Activated CD4-positive, alpha-beta memory T cell treated with anti-CD3 and anti-CD28 coated beads for 36 hours (primary cell): ENCODE measurements at regions not wholly inside any gene's neighbourhood (a gene's known extent, or its start where the extent isn't known, plus 50 kb on each side); places are given as distances from the start of the nearest gene placed in this dataset.

Source experiments
- CTCF ChIA-PET: fragments of 350-600 bp; sonication (Branson Sonifier 250); formaldehyde crosslinking; loops from one replicate; lab custom pipeline; 2021; ENCODE audit warnings: antibody characterized with exemption, inconsistent platforms; lab: Charles Lee
- POLR2A ChIA-PET: fragments of 350-600 bp; sonication (Branson Sonifier 250); formaldehyde crosslinking; loops from one replicate; lab custom pipeline; 2021; ENCODE audit warnings: antibody characterized with exemption; lab: Charles Lee
- DNase-seq: peaks from one replicate; pipeline ENCODE4 v3.0.0-alpha.2; 2020
- H3K27ac Mint-ChIP-seq: one replicate; pipeline ENCODE4 v1.8.0; 2021; ENCODE audit warnings: mixed read lengths
- H3K27me3 Mint-ChIP-seq: one replicate; pipeline ENCODE4 v1.8.0; 2021; ENCODE audit warnings: mixed read lengths
- H3K36me3 Mint-ChIP-seq: one replicate; pipeline ENCODE4 v1.8.0; 2021; ENCODE audit warnings: mixed read lengths
- H3K4me1 Mint-ChIP-seq: one replicate; pipeline ENCODE4 v1.8.0; 2021; ENCODE audit warnings: low read depth, mixed read lengths
- H3K4me3 Mint-ChIP-seq: one replicate; pipeline ENCODE4 v1.8.0; 2021; ENCODE audit warnings: mild to moderate bottlenecking, mixed read lengths
- H3K9me3 Mint-ChIP-seq: one replicate; pipeline ENCODE4 v1.8.0; 2021; ENCODE audit warnings: mixed read lengths
- intact Hi-C: fragments of 100-400 bp; cut with micrococcal nuclease; formaldehyde crosslinking; loops from one replicate; pipeline ENCODE4 v1.15.1; 2023

GRCh38 chr16:7124242-7124641 is 208.4 kb upstream of the RBFOX1 start:
- H3K27me3 Mint-ChIP-seq = no peaks in the 10 kb centered on the region
- H3K27ac Mint-ChIP-seq = no peak overlapping the region
- H3K9me3 Mint-ChIP-seq = peaks cover 30% of the 10 kb centered on the region
- H3K4me3 Mint-ChIP-seq = no peak overlapping the region
- ChIA-PET POLR2A (no interaction called here), CTCF (no interaction called here)
- intact Hi-C loops = no loop called here
- H3K4me1 Mint-ChIP-seq = no peaks in the 10 kb centered on the region
- no peaks in the 10 kb centered on the region for H3K36me3 Mint-ChIP-seq
- no peak for DNase-seq

GRCh38 chr16:7116734-7117133 is 215.9 kb upstream of the RBFOX1 start:
- no peaks in the 10 kb centered on the region for H3K36me3 Mint-ChIP-seq
- H3K9me3 Mint-ChIP-seq = peaks cover 13% of the 10 kb centered on the region
- DNase-seq = no peak
- no peaks in the 10 kb centered on the region for H3K4me1 Mint-ChIP-seq
- ChIA-PET CTCF (no interaction called here), POLR2A (no interaction called here)
- H3K27ac Mint-ChIP-seq = no peak overlapping the region
- intact Hi-C loops = no loop called here
- no peaks in the 10 kb centered on the region for H3K27me3 Mint-ChIP-seq
- no peak overlapping the region for H3K4me3 Mint-ChIP-seq

GRCh38 chr16:7115898-7116297 is 216.7 kb upstream of the RBFOX1 start:
- H3K9me3 Mint-ChIP-seq = peaks cover 14% of the 10 kb centered on the region
- no peak overlapping the region for H3K27ac Mint-ChIP-seq
- no peaks in the 10 kb centered on the region for H3K4me1 Mint-ChIP-seq
- POLR2A ChIA-PET = no interaction called here
- no peak for DNase-seq
- H3K27me3 Mint-ChIP-seq = no peaks in the 10 kb centered on the region
- no peak overlapping the region for H3K4me3 Mint-ChIP-seq
- CTCF ChIA-PET = interaction anchor here (0.5 kb wide), 1 partner anchor 50 kb away, joined by 3 read pairs; no protein-coding TSS in a partner anchor
- H3K36me3 Mint-ChIP-seq = no peaks in the 10 kb centered on the region
- intact Hi-C loops = no loop called here

GRCh38 chr16:7113949-7114348 is 218.7 kb upstream of the RBFOX1 start:
- no peak for DNase-seq
- H3K36me3 Mint-ChIP-seq = no peaks in the 10 kb centered on the region
- CTCF ChIA-PET = no interaction called here
- intact Hi-C loops = no loop called here
- H3K4me3 Mint-ChIP-seq = no peak overlapping the region
- POLR2A ChIA-PET = no interaction called here
- no peaks in the 10 kb centered on the region for H3K4me1 Mint-ChIP-seq
- no peak overlapping the region for H3K27ac Mint-ChIP-seq
- H3K27me3 Mint-ChIP-seq = no peaks in the 10 kb centered on the region
- H3K9me3 Mint-ChIP-seq = peaks cover 14% of the 10 kb centered on the region

GRCh38 chr16:7113395-7113794 is 219.2 kb upstream of the RBFOX1 start:
- intact Hi-C loops = no loop called here
- DNase-seq = no peak
- CTCF ChIA-PET = no interaction called here
- Mint-ChIP-seq H3K27me3 (no peaks in the 10 kb centered on the region), H3K9me3 (peaks cover 14% of the 10 kb centered on the region), H3K4me3 (no peak overlapping the region), H3K36me3 (no peaks in the 10 kb centered on the region), H3K27ac (no peak overlapping the region), H3K4me1 (no peaks in the 10 kb centered on the region)
- POLR2A ChIA-PET = no interaction called here

- ChIA-PET CTCF (no interaction called here), POLR2A (no interaction called here)
- Mint-ChIP-seq H3K27ac (no peak overlapping the region), H3K27me3 (no peaks in the 10 kb centered on the region), H3K4me1 (no peaks in the 10 kb centered on the region), H3K9me3 (peaks cover 9% of the 10 kb centered on the region), H3K36me3 (no peaks in the 10 kb centered on the region), H3K4me3 (no peak overlapping the region)
- no peak for DNase-seq
- intact Hi-C loops = no loop called here
Observed at GRCh38 chr16:7111265-7111664, 221.4 kb upstream of the RBFOX1 start.

- no peaks in the 10 kb centered on the region for H3K36me3 Mint-ChIP-seq
- DNase-seq = no peak
- ChIA-PET POLR2A (no interaction called here), CTCF (no interaction called here)
- no peaks in the 10 kb centered on the region for H3K4me1 Mint-ChIP-seq
- H3K27ac Mint-ChIP-seq = no peak overlapping the region
- intact Hi-C loops = no loop called here
- peaks cover 9% of the 10 kb centered on the region for H3K9me3 Mint-ChIP-seq
- no peak overlapping the region for H3K4me3 Mint-ChIP-seq
- H3K27me3 Mint-ChIP-seq = no peaks in the 10 kb centered on the region
Observed at GRCh38 chr16:7107436-7107835, 225.2 kb upstream of the RBFOX1 start.

GRCh38 chr16:7103056-7103455 is 229.6 kb upstream of the RBFOX1 start:
- peaks cover 9% of the 10 kb centered on the region for H3K9me3 Mint-ChIP-seq
- ChIA-PET POLR2A (no interaction called here), CTCF (no interaction called here)
- no peaks in the 10 kb centered on the region for H3K4me1 Mint-ChIP-seq
- no peak overlapping the region for H3K27ac Mint-ChIP-seq
- no peaks in the 10 kb centered on the region for H3K36me3 Mint-ChIP-seq
- no peak for DNase-seq
- H3K27me3 Mint-ChIP-seq = no peaks in the 10 kb centered on the region
- H3K4me3 Mint-ChIP-seq = no peak overlapping the region
- intact Hi-C loops = no loop called here

- ChIA-PET CTCF (no interaction called here), POLR2A (no interaction called here)
- no peaks in the 10 kb centered on the region for H3K27me3 Mint-ChIP-seq
- H3K4me3 Mint-ChIP-seq = no peak overlapping the region
- intact Hi-C loops = no loop called here
- no peaks in the 10 kb centered on the region for H3K4me1 Mint-ChIP-seq
- no peak for DNase-seq
- H3K36me3 Mint-ChIP-seq = no peaks in the 10 kb centered on the region
- H3K9me3 Mint-ChIP-seq = peaks cover 4% of the 10 kb centered on the region
- no peak overlapping the region for H3K27ac Mint-ChIP-seq
Observed at GRCh38 chr16:7101054-7101453, 231.6 kb upstream of the RBFOX1 start.

- Mint-ChIP-seq H3K4me1 (no peaks in the 10 kb centered on the region), H3K27ac (no peak overlapping the region), H3K27me3 (no peaks in the 10 kb centered on the region), H3K4me3 (no peak overlapping the region), H3K9me3 (peaks cover 19% of the 10 kb centered on the region), H3K36me3 (no peaks in the 10 kb centered on the region)
- intact Hi-C loops = no loop called here
- DNase-seq = no peak
- ChIA-PET CTCF (no interaction called here), POLR2A (no interaction called here)
Observed at GRCh38 chr16:7097518-7097917, 235.1 kb upstream of the RBFOX1 start.

- no peak overlapping the region for H3K4me3 Mint-ChIP-seq
- CTCF ChIA-PET = no interaction called here
- H3K27me3 Mint-ChIP-seq = no peaks in the 10 kb centered on the region
- intact Hi-C loops = no loop called here
- H3K4me1 Mint-ChIP-seq = no peaks in the 10 kb centered on the region
- no peak overlapping the region for H3K27ac Mint-ChIP-seq
- DNase-seq = no peak
- peaks cover 20% of the 10 kb centered on the region for H3K9me3 Mint-ChIP-seq
- POLR2A ChIA-PET = no interaction called here
- H3K36me3 Mint-ChIP-seq = no peaks in the 10 kb centered on the region
Observed at GRCh38 chr16:7093511-7093910, 239.1 kb upstream of the RBFOX1 start.

GRCh38 chr16:7090628-7091115 is 242.0 kb upstream of the RBFOX1 start:
- Mint-ChIP-seq H3K4me1 (no peaks in the 10 kb centered on the region), H3K9me3 (peaks cover 21% of the 10 kb centered on the region), H3K36me3 (no peaks in the 10 kb centered on the region), H3K27me3 (no peaks in the 10 kb centered on the region), H3K27ac (no peak overlapping the region), H3K4me3 (no peak overlapping the region)
- CTCF ChIA-PET = no interaction called here
- DNase-seq = no peak
- intact Hi-C loops = no loop called here
- POLR2A ChIA-PET = no interaction called here

- H3K36me3 Mint-ChIP-seq = no peaks in the 10 kb centered on the region
- no peaks in the 10 kb centered on the region for H3K4me1 Mint-ChIP-seq
- no peak for DNase-seq
- no peaks in the 10 kb centered on the region for H3K27me3 Mint-ChIP-seq
- intact Hi-C loops = no loop called here
- POLR2A ChIA-PET = no interaction called here
- no peak overlapping the region for H3K4me3 Mint-ChIP-seq
- H3K27ac Mint-ChIP-seq = no peak overlapping the region
- CTCF ChIA-PET = no interaction called here
- H3K9me3 Mint-ChIP-seq = peaks cover 25% of the 10 kb centered on the region
Observed at GRCh38 chr16:7089751-7090150, 242.9 kb upstream of the RBFOX1 start.
